ENCODE measurements at regions not wholly inside any gene's neighbourhood (a gene's known extent, or its start where the extent isn't known, plus 50 kb on each side); places are given as distances from the start of the nearest gene placed in this dataset.

GRCh38 chr4:123495530-123495929, 98.9 kb downstream of the SPRY1 start:
- no peaks in the 10 kb centered on the region for H3F3A ChIP-seq (replicated peaks; ENCODE audit: insufficient read depth)
- no peaks in the 10 kb centered on the region for H4K20me1 ChIP-seq (ENCODE audit: insufficient read depth)
- POLR2A ChIA-PET, result no interaction called here
- no peaks in the 10 kb centered on the region for H3K9me3 ChIP-seq
- no peak overlapping the region for H3K9ac ChIP-seq
- no peaks in the 10 kb centered on the region for H3K4me1 ChIP-seq (ENCODE audit: control insufficient read depth in 1 of 2, insufficient read depth in 2 of 2, low read depth in 1 of 2, low read length in 1 of 2)
- H3K9me2 ChIP-seq, result no peaks in the 10 kb centered on the region
- peaks cover 0 to 4% of the 10 kb centered on the region in 2 experiments for H3K36me3 ChIP-seq (replicated peaks in 1 of 2; ENCODE audit: control insufficient read depth in 1 of 2, insufficient read depth in 2 of 2, low read length in 1 of 2)
- no peaks in the 10 kb centered on the region for H3K27me3 ChIP-seq (ENCODE audit: insufficient read depth)
- CTCF ChIA-PET, result interaction anchor here (1.9 kb wide), 1 partner anchor 14 kb away, joined by 5 read pairs; no protein-coding TSS in a partner anchor
- H3K4me3 ChIP-seq (ENCODE audit: low read depth in 2 of 2, low read length in 1 of 2), result no peak overlapping the region
- no peak overlapping the region for H3K27ac ChIP-seq (ENCODE audit: low read depth in 2 of 2, low read length in 1 of 2)
- 69% methylated on average over 2 of the region's 2 CpGs for WGBS (ENCODE audit: low lambda C conversion rate)
- DNase-seq, result no peak
- no peak for TF ChIP-seq NFIC (IDR thresholded peaks at IDR 0.05; ENCODE audit: borderline replicate concordance)
- no peak for TF ChIP-seq RAD21 (IDR thresholded peaks at IDR 0.05; ENCODE audit: low read length)
- TF ChIP-seq, protein P1, sequence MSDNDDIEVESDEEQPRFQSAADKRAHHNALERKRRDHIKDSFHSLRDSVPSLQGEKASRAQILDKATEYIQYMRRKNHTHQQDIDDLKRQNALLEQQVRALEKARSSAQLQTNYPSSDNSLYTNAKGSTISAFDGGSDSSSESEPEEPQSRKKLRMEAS (IDR thresholded peaks at IDR 0.05; ENCODE audit: low read depth), result no peak
- no peak for TF ChIP-seq IRF3 (IDR thresholded peaks at IDR 0.05; ENCODE audit: low read depth, low read length)
- TF ChIP-seq, protein P2, sequence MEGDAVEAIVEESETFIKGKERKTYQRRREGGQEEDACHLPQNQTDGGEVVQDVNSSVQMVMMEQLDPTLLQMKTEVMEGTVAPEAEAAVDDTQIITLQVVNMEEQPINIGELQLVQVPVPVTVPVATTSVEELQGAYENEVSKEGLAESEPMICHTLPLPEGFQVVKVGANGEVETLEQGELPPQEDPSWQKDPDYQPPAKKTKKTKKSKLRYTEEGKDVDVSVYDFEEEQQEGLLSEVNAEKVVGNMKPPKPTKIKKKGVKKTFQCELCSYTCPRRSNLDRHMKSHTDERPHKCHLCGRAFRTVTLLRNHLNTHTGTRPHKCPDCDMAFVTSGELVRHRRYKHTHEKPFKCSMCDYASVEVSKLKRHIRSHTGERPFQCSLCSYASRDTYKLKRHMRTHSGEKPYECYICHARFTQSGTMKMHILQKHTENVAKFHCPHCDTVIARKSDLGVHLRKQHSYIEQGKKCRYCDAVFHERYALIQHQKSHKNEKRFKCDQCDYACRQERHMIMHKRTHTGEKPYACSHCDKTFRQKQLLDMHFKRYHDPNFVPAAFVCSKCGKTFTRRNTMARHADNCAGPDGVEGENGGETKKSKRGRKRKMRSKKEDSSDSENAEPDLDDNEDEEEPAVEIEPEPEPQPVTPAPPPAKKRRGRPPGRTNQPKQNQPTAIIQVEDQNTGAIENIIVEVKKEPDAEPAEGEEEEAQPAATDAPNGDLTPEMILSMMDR (IDR thresholded peaks at IDR 0.05), result no peak
- no peak for TF ChIP-seq TCF12 (IDR thresholded peaks at IDR 0.05)
- TF ChIP-seq, protein P3, sequence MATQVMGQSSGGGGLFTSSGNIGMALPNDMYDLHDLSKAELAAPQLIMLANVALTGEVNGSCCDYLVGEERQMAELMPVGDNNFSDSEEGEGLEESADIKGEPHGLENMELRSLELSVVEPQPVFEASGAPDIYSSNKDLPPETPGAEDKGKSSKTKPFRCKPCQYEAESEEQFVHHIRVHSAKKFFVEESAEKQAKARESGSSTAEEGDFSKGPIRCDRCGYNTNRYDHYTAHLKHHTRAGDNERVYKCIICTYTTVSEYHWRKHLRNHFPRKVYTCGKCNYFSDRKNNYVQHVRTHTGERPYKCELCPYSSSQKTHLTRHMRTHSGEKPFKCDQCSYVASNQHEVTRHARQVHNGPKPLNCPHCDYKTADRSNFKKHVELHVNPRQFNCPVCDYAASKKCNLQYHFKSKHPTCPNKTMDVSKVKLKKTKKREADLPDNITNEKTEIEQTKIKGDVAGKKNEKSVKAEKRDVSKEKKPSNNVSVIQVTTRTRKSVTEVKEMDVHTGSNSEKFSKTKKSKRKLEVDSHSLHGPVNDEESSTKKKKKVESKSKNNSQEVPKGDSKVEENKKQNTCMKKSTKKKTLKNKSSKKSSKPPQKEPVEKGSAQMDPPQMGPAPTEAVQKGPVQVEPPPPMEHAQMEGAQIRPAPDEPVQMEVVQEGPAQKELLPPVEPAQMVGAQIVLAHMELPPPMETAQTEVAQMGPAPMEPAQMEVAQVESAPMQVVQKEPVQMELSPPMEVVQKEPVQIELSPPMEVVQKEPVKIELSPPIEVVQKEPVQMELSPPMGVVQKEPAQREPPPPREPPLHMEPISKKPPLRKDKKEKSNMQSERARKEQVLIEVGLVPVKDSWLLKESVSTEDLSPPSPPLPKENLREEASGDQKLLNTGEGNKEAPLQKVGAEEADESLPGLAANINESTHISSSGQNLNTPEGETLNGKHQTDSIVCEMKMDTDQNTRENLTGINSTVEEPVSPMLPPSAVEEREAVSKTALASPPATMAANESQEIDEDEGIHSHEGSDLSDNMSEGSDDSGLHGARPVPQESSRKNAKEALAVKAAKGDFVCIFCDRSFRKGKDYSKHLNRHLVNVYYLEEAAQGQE (IDR thresholded peaks at IDR 0.05; ENCODE audit: low read depth, low read length), result no peak
- no peak for TF ChIP-seq CHD2 (IDR thresholded peaks at IDR 0.05; ENCODE audit: low read length, partially characterized antibody)
- no peak for TF ChIP-seq SIN3A (IDR thresholded peaks at IDR 0.05; ENCODE audit: borderline replicate concordance, low read depth, low read length)
- TF ChIP-seq POLR2AphosphoS5 (IDR thresholded peaks at IDR 0.05; ENCODE audit: low read depth, low read length), result no peak
- no peak for TF ChIP-seq FOXJ3 (CRISPR knock-in tag; IDR thresholded peaks at IDR 0.05)
- TF ChIP-seq, protein P4, sequence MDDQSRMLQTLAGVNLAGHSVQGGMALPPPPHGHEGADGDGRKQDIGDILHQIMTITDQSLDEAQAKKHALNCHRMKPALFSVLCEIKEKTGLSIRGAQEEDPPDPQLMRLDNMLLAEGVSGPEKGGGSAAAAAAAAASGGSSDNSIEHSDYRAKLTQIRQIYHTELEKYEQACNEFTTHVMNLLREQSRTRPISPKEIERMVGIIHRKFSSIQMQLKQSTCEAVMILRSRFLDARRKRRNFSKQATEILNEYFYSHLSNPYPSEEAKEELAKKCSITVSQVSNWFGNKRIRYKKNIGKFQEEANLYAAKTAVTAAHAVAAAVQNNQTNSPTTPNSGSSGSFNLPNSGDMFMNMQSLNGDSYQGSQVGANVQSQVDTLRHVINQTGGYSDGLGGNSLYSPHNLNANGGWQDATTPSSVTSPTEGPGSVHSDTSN (IDR thresholded peaks at IDR 0.05), result no peak
- H2AFZ ChIP-seq (ENCODE audit: low read depth), result no peak overlapping the region
- H3K4me2 ChIP-seq, result no peak overlapping the region
- H3K79me2 ChIP-seq (ENCODE audit: insufficient read depth), result no peaks in the 10 kb centered on the region

All from SK-N-SH (cell line).